Uterus (tissue), 2 donors: ENCODE measurements at regions not wholly inside any gene's neighbourhood (a gene's known extent, or its start where the extent isn't known, plus 50 kb on each side); places are given as distances from the start of the nearest gene placed in this dataset.
"Not testable (repeated sequence)": the region's sequence is repeated elsewhere in the genome, so short reads cannot be mapped to it uniquely, and the experiment has no call there.

Experiments used
- CTCF ChIP-seq, 4 experiments: fragments of 200-600 bp in 2 of 4; fragments of 450-650 bp in 2 of 4; sonication (generic) in 2 of 4; IDR thresholded peaks; one replicate each; pipeline ENCODE4 v1.5.1; 2016 to 2019; ENCODE audit warnings: antibody characterized with exemption in 4 of 4, mild to moderate bottlenecking in 2 of 4, moderate library complexity in 1 of 4
- POLR2A ChIP-seq, 2 donors: fragments of 450-650 bp; IDR thresholded peaks; one replicate each; pipeline ENCODE4 v1.6.1; 2016; ENCODE audit warnings: antibody characterized with exemption in 2 of 2, mild to moderate bottlenecking in 1 of 2, moderate library complexity in 1 of 2

GRCh38 chr17:68099341-68099753 is 63.8 kb downstream of the KPNA2 start:
- TF ChIP-seq POLR2A, CTCF (IDR thresholded peaks at IDR 0.05): not testable (repeated sequence)
